Skeletal muscle tissue (tissue), 3 donors: ENCODE measurements at regions not wholly inside any gene's neighbourhood (a gene's known extent, or its start where the extent isn't known, plus 50 kb on each side); places are given as distances from the start of the nearest gene placed in this dataset.

ENCODE experiments used
- H3K27ac ChIP-seq: one replicate; pipeline ENCODE4 v1.7.0; 2013; ENCODE audit warnings: mild to moderate bottlenecking, low read depth, low read length, inconsistent platforms
- H3K27me3 ChIP-seq, 3 donors: one replicate each; pipeline ENCODE4 v1.7.0; 2013; ENCODE audit warnings: low read length in 3 of 3; ENCODE audit not compliant: control insufficient read depth in 3 of 3, insufficient read depth in 3 of 3
- H3K36me3 ChIP-seq, 3 donors: one replicate each; pipeline ENCODE4 v1.7.0; 2013; ENCODE audit warnings: low read length in 3 of 3; ENCODE audit not compliant: control insufficient read depth in 3 of 3, insufficient read depth in 3 of 3
- H3K4me1 ChIP-seq, 3 donors: one replicate each; pipeline ENCODE4 v1.7.0; 2013; ENCODE audit warnings: low read length in 3 of 3, mild to moderate bottlenecking in 3 of 3; ENCODE audit not compliant: control insufficient read depth in 3 of 3, insufficient read depth in 3 of 3
- H3K4me3 ChIP-seq, 3 donors: one replicate each; pipeline ENCODE4 v1.7.0; 2013; ENCODE audit warnings: low read length in 3 of 3
- H3K9ac ChIP-seq, 3 donors: one replicate each; pipeline ENCODE4 v1.7.0; 2013; ENCODE audit warnings: low read length in 3 of 3, mild to moderate bottlenecking in 3 of 3, moderate library complexity in 2 of 3, low read depth in 1 of 3
- H3K9me3 ChIP-seq, 3 donors: one replicate each; pipeline ENCODE4 v1.7.0; 2013; ENCODE audit warnings: low read length in 3 of 3; ENCODE audit not compliant: control insufficient read depth in 3 of 3
- donor health status: Osteomylitis.

DNA sequence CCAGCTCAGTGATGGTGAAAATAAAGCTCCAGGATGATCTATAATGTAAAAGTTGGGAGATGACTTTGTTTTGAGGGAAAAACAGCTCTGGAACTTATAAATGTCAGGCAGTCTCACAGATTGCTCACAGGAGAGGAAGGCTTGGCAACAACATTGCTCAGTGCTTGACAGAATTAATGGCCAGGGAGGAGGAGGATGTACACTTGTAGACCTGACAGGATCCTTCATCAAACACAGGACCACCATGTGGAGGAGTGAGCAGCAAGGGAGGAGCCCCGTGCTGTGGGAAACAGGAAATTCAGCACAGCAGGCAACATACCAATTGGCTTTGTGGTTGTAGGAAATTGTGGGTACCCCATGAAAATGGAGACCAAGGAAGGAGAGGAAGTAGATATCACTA, 291.8 kb upstream of the CAMK1G start:
- Histone ChIP-seq H3K9ac (no peak overlapping the region), H3K27ac (no peak overlapping the region), H3K9me3 (no peaks in the 10 kb centered on the region), H3K36me3 (no peaks in the 10 kb centered on the region), H3K4me1 (no peaks in the 10 kb centered on the region), H3K4me3 (no peak overlapping the region), H3K27me3 (peaks cover 0 to 2% (median 0%) of the 10 kb centered on the region in 3 donors)

DNA sequence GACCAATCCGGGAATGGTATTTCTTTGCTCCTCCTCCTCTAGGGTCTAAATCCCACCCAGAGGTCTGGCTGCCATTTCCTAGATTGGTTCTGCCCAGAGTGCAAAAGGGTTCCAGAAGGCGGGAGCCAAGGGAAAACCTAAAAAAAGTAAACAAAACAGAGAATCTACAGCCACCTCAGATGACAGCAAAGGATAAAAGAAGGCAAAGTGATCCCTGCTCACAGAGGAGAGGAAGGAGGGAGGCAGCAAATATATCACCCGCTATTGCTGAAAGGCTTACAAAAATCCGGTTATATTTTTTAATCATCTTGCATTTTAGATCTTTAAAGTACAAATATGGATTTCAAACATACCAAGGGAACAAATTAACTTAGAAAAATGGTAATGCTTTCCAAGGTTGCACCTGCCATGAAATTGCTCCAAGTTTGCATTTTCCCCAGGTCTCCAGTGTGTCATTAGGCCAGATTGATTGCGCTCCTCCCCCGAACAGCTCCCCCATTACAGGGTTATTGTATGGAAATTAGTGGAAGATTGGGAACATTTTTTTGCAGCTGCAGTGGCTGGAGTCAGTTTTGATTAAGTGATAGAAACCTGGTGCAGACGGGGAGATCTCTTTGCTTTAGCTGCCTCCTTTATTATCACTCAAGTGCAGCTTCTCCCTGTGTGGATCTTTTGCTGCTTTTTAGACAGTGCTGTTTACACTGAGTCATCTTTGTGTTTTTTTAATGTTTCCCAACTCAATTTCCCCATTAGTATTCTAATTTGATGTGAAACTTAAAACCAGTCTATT, 280.5 kb upstream of the CAMK1G start:
- H3K4me1 ChIP-seq, result no peaks in the 10 kb centered on the region
- no peak overlapping the region for H3K27ac ChIP-seq
- H3K9me3 ChIP-seq, result no peaks in the 10 kb centered on the region
- no peak overlapping the region for H3K9ac ChIP-seq
- no peak overlapping the region for H3K4me3 ChIP-seq
- peaks cover 0 to 9% (median 0%) of the 10 kb centered on the region in 3 donors for H3K27me3 ChIP-seq
- no peaks in the 10 kb centered on the region for H3K36me3 ChIP-seq

DNA sequence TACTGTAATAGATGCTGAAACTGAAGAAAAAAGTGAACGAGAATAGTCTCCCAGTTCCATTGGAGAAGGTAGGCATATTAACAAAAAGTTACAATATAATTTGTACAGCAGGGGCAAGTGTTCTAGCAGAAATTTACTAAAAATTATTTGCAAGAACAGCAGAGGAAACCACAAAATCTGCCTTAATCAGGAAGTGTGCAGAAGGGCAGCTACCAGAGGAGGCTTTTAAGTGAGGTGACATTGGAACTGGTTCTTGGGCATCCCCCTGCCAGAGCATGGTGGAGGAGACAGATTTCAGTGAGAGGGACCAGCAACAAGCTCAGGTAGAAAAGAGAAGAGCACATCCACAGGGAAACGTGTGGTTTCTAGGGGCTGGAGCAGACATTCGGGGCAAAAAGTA, 279.3 kb upstream of the CAMK1G start:
- Histone ChIP-seq H3K27ac (no peak overlapping the region), H3K36me3 (no peaks in the 10 kb centered on the region), H3K9me3 (no peaks in the 10 kb centered on the region), H3K4me3 (no peak overlapping the region), H3K9ac (no peak overlapping the region), H3K27me3 (peaks cover 0 to 9% (median 0%) of the 10 kb centered on the region in 3 donors), H3K4me1 (no peaks in the 10 kb centered on the region)

DNA sequence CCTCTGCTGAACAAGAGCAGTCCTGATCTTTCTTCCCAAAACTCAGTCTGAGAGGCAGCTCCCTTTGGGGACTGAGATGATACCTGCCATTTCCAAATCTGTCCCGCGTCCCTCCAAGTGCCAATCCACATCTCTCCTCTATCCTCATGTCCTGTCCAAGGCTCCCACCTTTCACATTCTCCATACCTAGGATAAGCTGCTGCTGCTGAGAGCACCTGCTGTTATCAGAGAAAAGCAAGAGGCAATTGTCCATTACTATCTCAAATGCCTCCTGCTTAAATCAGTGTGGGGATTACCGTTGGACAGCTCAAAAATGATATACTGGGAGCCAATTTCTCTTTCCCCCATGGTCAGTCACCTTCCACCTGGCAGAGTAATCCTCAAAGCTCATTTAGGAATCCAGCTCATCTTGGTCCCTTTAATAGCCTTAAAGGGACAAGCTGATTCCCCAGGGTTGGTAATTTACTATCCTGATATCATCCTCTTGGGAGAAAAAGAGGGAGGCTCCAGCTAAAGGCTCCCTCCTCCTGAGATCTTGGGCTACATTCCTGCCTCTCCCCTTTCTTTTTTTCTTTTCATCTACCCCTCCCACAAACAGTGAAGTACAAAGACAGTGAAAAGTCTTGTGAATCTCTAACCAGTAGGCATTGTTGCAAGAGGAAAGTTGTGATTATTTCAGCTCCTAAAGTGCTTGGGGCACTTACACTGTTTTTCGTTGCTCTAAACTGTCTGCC, 278.1 kb upstream of the CAMK1G start:
- no peak overlapping the region for H3K27ac ChIP-seq
- H3K9me3 ChIP-seq, result no peaks in the 10 kb centered on the region
- peaks cover 0 to 9% (median 0%) of the 10 kb centered on the region in 3 donors for H3K27me3 ChIP-seq
- no peak overlapping the region for H3K4me3 ChIP-seq
- H3K4me1 ChIP-seq, result no peaks in the 10 kb centered on the region
- no peaks in the 10 kb centered on the region for H3K36me3 ChIP-seq
- H3K9ac ChIP-seq, result no peak overlapping the region

DNA sequence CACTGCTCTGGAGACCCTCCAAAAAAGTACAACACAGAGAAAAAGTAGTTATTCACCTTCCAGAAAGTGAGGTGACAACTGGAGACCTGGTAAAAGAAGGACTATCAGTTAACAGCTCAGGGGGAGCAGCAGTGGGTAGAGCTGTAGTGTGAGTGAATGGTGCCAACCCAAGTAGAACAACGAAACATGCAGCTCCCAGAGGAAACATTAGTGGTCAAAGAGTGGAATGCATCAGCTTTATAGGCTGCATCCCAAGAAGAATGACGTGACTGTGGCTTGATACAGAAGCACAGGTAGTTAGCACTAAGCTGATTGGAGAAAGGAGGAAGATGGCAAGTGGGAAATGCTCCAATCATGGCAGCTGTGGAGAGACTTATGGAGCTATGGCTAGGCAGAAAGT, 275.7 kb upstream of the CAMK1G start:
- no peak overlapping the region for H3K9ac ChIP-seq
- peaks cover 0 to 9% (median 0%) of the 10 kb centered on the region in 3 donors for H3K27me3 ChIP-seq
- no peak overlapping the region for H3K4me3 ChIP-seq
- no peaks in the 10 kb centered on the region for H3K4me1 ChIP-seq
- H3K36me3 ChIP-seq, result no peaks in the 10 kb centered on the region
- no peaks in the 10 kb centered on the region for H3K9me3 ChIP-seq
- no peak overlapping the region for H3K27ac ChIP-seq

DNA sequence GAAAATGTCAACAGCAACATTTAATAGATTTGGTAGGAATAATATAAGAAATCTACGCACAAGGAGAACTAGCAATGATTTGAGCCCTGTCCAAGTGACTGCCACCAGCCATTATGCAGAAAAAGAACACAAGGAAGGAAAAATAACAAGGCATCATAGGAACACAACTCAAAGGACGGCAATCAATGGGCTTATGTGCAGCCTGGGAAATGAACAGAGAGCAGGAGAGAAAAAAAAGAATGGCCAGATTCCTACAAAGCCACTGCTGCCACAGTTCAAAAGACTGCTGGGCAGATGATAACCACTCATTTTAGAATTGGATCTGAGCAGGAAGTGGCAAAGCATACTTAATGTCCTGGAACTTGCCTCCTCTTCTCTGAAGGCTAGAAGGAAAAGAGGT, 274.3 kb upstream of the CAMK1G start:
- H3K9ac ChIP-seq, result no peak overlapping the region
- H3K4me1 ChIP-seq, result no peaks in the 10 kb centered on the region
- H3K4me3 ChIP-seq, result no peak overlapping the region
- H3K27ac ChIP-seq, result no peak overlapping the region
- no peaks in the 10 kb centered on the region for H3K36me3 ChIP-seq
- H3K9me3 ChIP-seq, result no peaks in the 10 kb centered on the region
- peaks cover 0 to 8% (median 0%) of the 10 kb centered on the region in 3 donors for H3K27me3 ChIP-seq

DNA sequence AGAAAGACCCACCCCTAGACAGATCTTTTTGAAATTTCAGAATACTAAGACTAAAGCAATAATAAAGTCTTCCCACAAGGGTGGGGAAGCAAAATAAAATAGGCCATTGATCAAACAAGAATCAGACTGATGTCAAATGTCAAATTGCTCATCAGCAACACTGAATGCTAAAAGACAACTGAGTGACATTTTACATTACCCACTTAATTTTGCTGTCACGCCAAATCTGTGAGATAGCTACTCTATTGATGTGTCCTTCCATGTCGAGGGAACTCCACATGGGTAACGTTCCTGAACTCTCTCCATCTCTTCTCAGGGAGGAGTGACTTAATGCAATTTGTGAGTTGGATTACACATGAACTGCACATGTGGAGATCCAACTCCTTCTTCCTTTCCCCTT, 271.7 kb upstream of the CAMK1G start:
- H3K36me3 ChIP-seq, result no peaks in the 10 kb centered on the region
- H3K9me3 ChIP-seq, result no peaks in the 10 kb centered on the region
- no peaks in the 10 kb centered on the region for H3K4me1 ChIP-seq
- H3K27me3 ChIP-seq, result no peaks in the 10 kb centered on the region
- no peak overlapping the region for H3K27ac ChIP-seq
- H3K4me3 ChIP-seq, result no peak overlapping the region
- H3K9ac ChIP-seq, result no peak overlapping the region

DNA sequence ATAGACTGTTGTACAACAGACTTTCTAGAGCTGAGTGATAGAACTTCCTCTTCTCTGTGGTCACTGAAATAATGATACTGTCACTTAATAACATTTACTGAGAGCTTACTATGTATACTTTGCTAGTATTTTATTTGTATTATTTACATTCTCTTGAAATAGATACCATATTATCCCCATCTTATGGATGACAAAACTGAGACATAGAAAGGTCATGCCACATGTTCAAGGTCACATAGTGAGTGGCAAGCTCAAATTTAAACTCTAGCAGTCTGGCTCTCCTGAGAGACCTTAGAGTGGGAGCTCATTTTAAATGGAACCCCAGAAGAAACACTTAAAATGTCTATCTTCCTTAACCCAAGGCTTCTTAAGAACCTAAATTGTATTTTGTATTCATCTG, 266.6 kb upstream of the CAMK1G start:
- no peak overlapping the region for H3K27ac ChIP-seq
- H3K36me3 ChIP-seq, result no peaks in the 10 kb centered on the region
- no peaks in the 10 kb centered on the region for H3K27me3 ChIP-seq
- no peaks in the 10 kb centered on the region for H3K9me3 ChIP-seq
- H3K9ac ChIP-seq, result no peak overlapping the region
- H3K4me1 ChIP-seq, result no peaks in the 10 kb centered on the region
- H3K4me3 ChIP-seq, result no peak overlapping the region

DNA sequence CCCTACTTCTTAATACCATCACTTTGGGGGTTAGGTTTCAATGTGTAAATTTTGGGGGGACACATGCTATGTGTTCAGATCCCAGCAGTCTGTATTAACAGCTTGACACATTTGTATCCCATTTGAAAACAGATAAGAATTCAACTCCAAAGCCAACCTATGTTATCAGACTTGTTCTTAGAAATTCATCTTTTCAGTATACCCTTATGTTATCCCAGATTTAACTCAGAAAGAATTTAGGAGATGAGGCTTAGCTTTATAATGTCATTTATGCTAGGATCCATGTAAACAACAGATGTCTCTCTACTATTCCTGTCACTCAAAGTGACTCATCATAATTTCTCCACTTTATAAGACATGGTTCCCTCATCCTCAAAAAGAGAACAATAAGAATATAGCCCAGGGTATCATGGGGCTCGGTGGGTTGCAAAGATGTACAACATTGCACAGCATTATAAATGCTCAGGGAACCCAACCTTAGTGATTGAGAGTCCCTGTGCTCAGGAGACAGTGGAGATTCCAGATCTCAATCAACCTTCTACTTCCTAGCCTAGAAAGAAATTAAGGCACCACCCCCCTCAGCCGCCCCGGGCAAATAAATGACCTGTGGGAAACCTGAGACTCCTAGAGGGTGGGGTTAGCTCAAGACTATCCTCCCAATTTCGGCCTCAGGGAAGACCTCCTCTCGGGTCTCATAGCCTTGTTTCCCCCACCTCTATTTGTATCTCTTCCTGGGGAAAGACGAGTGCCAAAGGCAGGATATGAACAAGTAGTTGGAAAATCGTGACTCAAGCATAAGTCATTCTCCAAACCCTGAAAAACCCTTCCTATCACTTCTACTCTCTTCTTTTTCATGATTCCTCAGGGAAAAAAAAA, 265.1 kb upstream of the CAMK1G start:
- Histone ChIP-seq H3K4me3 (no peak overlapping the region), H3K27ac (no peak overlapping the region), H3K9me3 (no peaks in the 10 kb centered on the region), H3K36me3 (no peaks in the 10 kb centered on the region), H3K9ac (no peak overlapping the region), H3K27me3 (no peaks in the 10 kb centered on the region), H3K4me1 (no peaks in the 10 kb centered on the region)

DNA sequence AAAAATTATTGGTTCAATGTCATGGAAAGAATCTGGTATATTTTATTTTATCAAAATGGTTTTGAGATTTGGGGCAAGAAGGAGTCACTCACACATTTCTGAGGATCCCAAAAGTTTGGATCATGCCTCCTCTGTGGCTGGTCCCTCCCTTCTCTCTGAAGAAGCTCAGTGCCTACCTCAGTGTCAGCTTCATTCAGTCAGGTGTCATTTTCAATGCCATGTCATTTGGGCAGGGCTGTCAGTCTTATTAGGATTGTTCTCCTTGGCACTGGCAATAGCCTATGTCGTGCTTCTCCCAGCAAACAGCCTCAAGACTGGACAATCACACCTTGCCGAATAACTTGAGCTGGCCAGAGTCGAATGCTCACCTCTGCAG, 264.5 kb upstream of the CAMK1G start:
- Histone ChIP-seq H3K27me3 (no peaks in the 10 kb centered on the region), H3K27ac (no peak overlapping the region), H3K9ac (no peak overlapping the region), H3K4me1 (no peaks in the 10 kb centered on the region), H3K4me3 (no peak overlapping the region), H3K36me3 (no peaks in the 10 kb centered on the region), H3K9me3 (no peaks in the 10 kb centered on the region)
